SK-N-SH (cell line): ENCODE measurements at regions not wholly inside any gene's neighbourhood (a gene's known extent, or its start where the extent isn't known, plus 50 kb on each side); places are given as distances from the start of the nearest gene placed in this dataset.
A peak's percentile ranks its signal among the peaks of the same experiment; 100 is the strongest.

Experiments used
- CTCF ChIA-PET: fragments of 300-600, 350-600 bp; formaldehyde crosslinking; extraction: SDS; loops from one replicate; lab custom pipeline; 2021; lab: Yijun Ruan, JAX
- POLR2A ChIA-PET: fragments of 350-600 bp; sonication (Branson Sonifier 250); formaldehyde crosslinking; extraction: SDS; loops from one replicate; lab custom pipeline; 2020; ENCODE audit warnings: antibody characterized with exemption, inconsistent platforms; lab: Yijun Ruan, JAX
- DNase-seq: peaks from one replicate; pipeline ENCODE4 v3.0.0; 2012
- H2AFZ ChIP-seq: fragments of 200-600 bp; sonication (generic); 2 replicates; pipeline ENCODE4 v1.8.1; 2016; ENCODE audit warnings: antibody characterized with exemption, mild to moderate bottlenecking, low read depth
- H3F3A ChIP-seq: fragments of 200-600 bp; sonication (generic); replicated peaks from 2 replicates; pipeline ENCODE3; 2016; ENCODE audit warnings: antibody characterized with exemption, mild to moderate bottlenecking; ENCODE audit not compliant: insufficient read depth
- H3K27ac ChIP-seq, 2 experiments: fragments of 200-500 bp in 1 of 2; fragments of 200-600 bp in 1 of 2; sonication (Bioruptor generic) in 1 of 2; sonication (generic), shearing (Covaris generic) in 1 of 2; 2 replicates each; pipeline versions ENCODE4 v1.5.1 to v1.6.1; 2014 to 2016; ENCODE audit warnings: low read depth in 2 of 2, inconsistent platforms in 1 of 2, low read length in 1 of 2, mild to moderate bottlenecking in 1 of 2, mixed read lengths in 1 of 2
- H3K27me3 ChIP-seq: fragments of 200-600 bp; sonication (generic), shearing (Covaris generic); 2 replicates; pipeline ENCODE4 v1.6.1; 2016; ENCODE audit warnings: mixed run types; ENCODE audit not compliant: insufficient read depth
- H3K36me3 ChIP-seq, 2 experiments: fragments of 200-500 bp in 1 of 2; fragments of 200-600 bp in 1 of 2; sonication (Bioruptor generic) in 1 of 2; sonication (generic) in 1 of 2; replicated peaks in 1 of 2; 2 replicates each; pipeline versions ENCODE3 to v1.5.1; 2014 to 2016; ENCODE audit warnings: low read length in 1 of 2, mild to moderate bottlenecking in 1 of 2; ENCODE audit not compliant: insufficient read depth in 2 of 2, control insufficient read depth in 1 of 2
- H3K4me1 ChIP-seq, 2 experiments: fragments of 200-500 bp in 1 of 2; fragments of 200-600 bp in 1 of 2; sonication (Bioruptor generic) in 1 of 2; sonication (generic), shearing (Covaris generic) in 1 of 2; 2 replicates each; pipeline versions ENCODE4 v1.5.1 to v1.6.1; 2014 to 2016; ENCODE audit warnings: low read depth in 1 of 2, low read length in 1 of 2, mixed run types in 1 of 2; ENCODE audit not compliant: insufficient read depth in 2 of 2, control insufficient read depth in 1 of 2
- H3K4me2 ChIP-seq: fragments of 200-600 bp; sonication (generic), shearing (Covaris generic); 2 replicates; pipeline ENCODE4 v1.6.1; 2017; ENCODE audit warnings: mixed run types
- H3K4me3 ChIP-seq, 2 experiments: fragments of 200-500 bp in 1 of 2; fragments of 200-600 bp in 1 of 2; sonication (Bioruptor generic) in 1 of 2; sonication (generic), shearing (Covaris generic) in 1 of 2; 2 replicates each; pipeline versions ENCODE4 v1.5.1 to v1.8.1; 2014 to 2016; ENCODE audit warnings: low read depth in 2 of 2, inconsistent platforms in 1 of 2, low read length in 1 of 2, mild to moderate bottlenecking in 1 of 2, mixed read lengths in 1 of 2, moderate library complexity in 1 of 2
- H3K79me2 ChIP-seq: fragments of 200-600 bp; sonication (generic); 2 replicates; pipeline ENCODE4 v1.8.1; 2017; ENCODE audit warnings: mild to moderate bottlenecking; ENCODE audit not compliant: insufficient read depth
- H3K9ac ChIP-seq: fragments of 200-600 bp; sonication (generic); 2 replicates; pipeline ENCODE4 v1.6.1; 2017; ENCODE audit warnings: mixed run types
- H3K9me2 ChIP-seq: fragments of 200-600 bp; sonication (generic); 2 replicates; pipeline ENCODE4 v1.6.1; 2017; ENCODE audit warnings: mixed run types
- H3K9me3 ChIP-seq: fragments of 200-600 bp; sonication (generic); 2 replicates; pipeline ENCODE4 v1.6.1; 2017; ENCODE audit warnings: mixed run types, mild to moderate bottlenecking, moderate library complexity
- H4K20me1 ChIP-seq: fragments of 200-600 bp; sonication (generic); 2 replicates; pipeline ENCODE4 v1.6.1; 2017; ENCODE audit warnings: mild to moderate bottlenecking, mixed run types; ENCODE audit not compliant: insufficient read depth
- EP300 ChIP-seq, 2 experiments: IDR thresholded peaks; 2 replicates each; pipeline versions ENCODE4 v1.4.0 to v1.6.1; 2012; ENCODE audit warnings: borderline replicate concordance in 1 of 2, low read depth in 1 of 2, low read length in 1 of 2
- EZH2phosphoT487 ChIP-seq: fragments of 200-600 bp; sonication (generic); IDR thresholded peaks from 2 replicates; pipeline ENCODE4 v1.6.1; 2017; ENCODE audit warnings: low read depth, mixed run types, mild to moderate bottlenecking, antibody characterized with exemption, moderate library complexity, borderline replicate concordance
- FOSL2 ChIP-seq: IDR thresholded peaks from 2 replicates; pipeline ENCODE4 v1.4.0; 2012; ENCODE audit warnings: low read depth, mild to moderate bottlenecking, moderate library complexity, borderline replicate concordance
- FOXM1 ChIP-seq: IDR thresholded peaks from 2 replicates; pipeline ENCODE4 v1.4.0; 2012; ENCODE audit warnings: low read depth, mild to moderate bottlenecking
- IRF3 ChIP-seq: fragments of 150-350 bp; IDR thresholded peaks from 2 replicates; pipeline ENCODE4 v1.6.1; 2016; ENCODE audit warnings: mild to moderate bottlenecking, low read depth, low read length
- JUND ChIP-seq: IDR thresholded peaks from 2 replicates; pipeline ENCODE4 v1.4.0; 2012
- MXI1 ChIP-seq: IDR thresholded peaks from 2 replicates; pipeline ENCODE4 v1.6.1; 2012; ENCODE audit warnings: mild to moderate bottlenecking, low read depth, low read length, improper control_type of control experiment
- POLR2AphosphoS5 ChIP-seq: IDR thresholded peaks from 2 replicates; pipeline ENCODE4 v1.6.1; 2012; ENCODE audit warnings: low read depth, low read length
- RAD21 ChIP-seq: IDR thresholded peaks from 2 replicates; pipeline ENCODE4 v1.6.1; 2012; ENCODE audit warnings: mild to moderate bottlenecking, low read length
- TCF12 ChIP-seq: IDR thresholded peaks from 2 replicates; pipeline ENCODE4 v1.4.0; 2012
- TEAD4 ChIP-seq: IDR thresholded peaks from 2 replicates; pipeline ENCODE4 v1.4.0; 2012; ENCODE audit warnings: mild to moderate bottlenecking, borderline replicate concordance; ENCODE audit not compliant: insufficient read depth
- YY1 ChIP-seq: IDR thresholded peaks from 2 replicates; pipeline ENCODE4 v1.4.0; 2012; ENCODE audit warnings: low read depth, mild to moderate bottlenecking
- ZBTB33 ChIP-seq: IDR thresholded peaks from 2 replicates; pipeline ENCODE4 v1.4.0; 2012; ENCODE audit warnings: low read depth, borderline replicate concordance
- WGBS: methylation state at CpG from one replicate; pipeline ENCODE4 v1.1.6; 2017; ENCODE audit warnings: low lambda C conversion rate; 5-methylcytosine and 5-hydroxymethylcytosine counted together
- TF ChIP-seq, protein P1 (sequence below): IDR thresholded peaks from 2 replicates; pipeline ENCODE4 v1.4.0; 2012; ENCODE audit warnings: low read depth
- TF ChIP-seq, protein P2 (sequence below): IDR thresholded peaks from 2 replicates; pipeline ENCODE4 v1.4.0; 2012; ENCODE audit warnings: low read depth, borderline replicate concordance

GRCh38 chr10:107553470-107553869 is 389.0 kb upstream of the SORCS1 start:
- H2AFZ ChIP-seq, result no peak overlapping the region
- peak overlapping the region; percentile 30 to 90; a peak in 3 of 4 replicates for H3K27ac ChIP-seq
- CTCF ChIA-PET, result no interaction called here
- WGBS, result 7% methylated on average over 1 of the region's 1 CpG
- H4K20me1 ChIP-seq, result no peaks in the 10 kb centered on the region
- no peaks in the 10 kb centered on the region for H3K36me3 ChIP-seq
- H3K4me1 ChIP-seq, result peaks cover 12 to 20% of the 10 kb centered on the region in 2 experiments
- peak overlapping the region; percentile 31; the same call in 1 of the 2 replicates for H3K9ac ChIP-seq
- TF ChIP-seq, protein P1, sequence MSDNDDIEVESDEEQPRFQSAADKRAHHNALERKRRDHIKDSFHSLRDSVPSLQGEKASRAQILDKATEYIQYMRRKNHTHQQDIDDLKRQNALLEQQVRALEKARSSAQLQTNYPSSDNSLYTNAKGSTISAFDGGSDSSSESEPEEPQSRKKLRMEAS, result no peak
- TF ChIP-seq FOXM1, result no peak
- no peak for TF ChIP-seq TCF12
- no peak for TF ChIP-seq POLR2AphosphoS5
- TF ChIP-seq, protein P2, sequence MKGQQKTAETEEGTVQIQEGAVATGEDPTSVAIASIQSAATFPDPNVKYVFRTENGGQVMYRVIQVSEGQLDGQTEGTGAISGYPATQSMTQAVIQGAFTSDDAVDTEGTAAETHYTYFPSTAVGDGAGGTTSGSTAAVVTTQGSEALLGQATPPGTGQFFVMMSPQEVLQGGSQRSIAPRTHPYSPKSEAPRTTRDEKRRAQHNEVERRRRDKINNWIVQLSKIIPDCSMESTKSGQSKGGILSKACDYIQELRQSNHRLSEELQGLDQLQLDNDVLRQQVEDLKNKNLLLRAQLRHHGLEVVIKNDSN, result no peak
- TF ChIP-seq IRF3, result no peak
- TF ChIP-seq RAD21, result no peak
- no peak for TF ChIP-seq ZBTB33
- no peak for TF ChIP-seq JUND
- no peak for TF ChIP-seq EZH2phosphoT487
- no peak for TF ChIP-seq FOSL2
- no peak for TF ChIP-seq YY1
- TF ChIP-seq EP300 (IDR thresholded peaks at IDR 0.05; ENCODE audit: borderline replicate concordance in 1 of 2, low read depth in 1 of 2, low read length in 1 of 2), result no peak
- TF ChIP-seq TEAD4, result no peak
- peaks cover 15% of the 10 kb centered on the region for H3F3A ChIP-seq
- DNase-seq, result no peak
- no peaks in the 10 kb centered on the region for H3K27me3 ChIP-seq
- no peaks in the 10 kb centered on the region for H3K9me3 ChIP-seq
- POLR2A ChIA-PET, result no interaction called here
- H3K4me3 ChIP-seq, result no peak overlapping the region
- H3K4me2 ChIP-seq, result peak overlapping the region; percentile 44; the same call in 1 of the 2 replicates
- H3K79me2 ChIP-seq, result no peaks in the 10 kb centered on the region
- no peaks in the 10 kb centered on the region for H3K9me2 ChIP-seq

DNA sequence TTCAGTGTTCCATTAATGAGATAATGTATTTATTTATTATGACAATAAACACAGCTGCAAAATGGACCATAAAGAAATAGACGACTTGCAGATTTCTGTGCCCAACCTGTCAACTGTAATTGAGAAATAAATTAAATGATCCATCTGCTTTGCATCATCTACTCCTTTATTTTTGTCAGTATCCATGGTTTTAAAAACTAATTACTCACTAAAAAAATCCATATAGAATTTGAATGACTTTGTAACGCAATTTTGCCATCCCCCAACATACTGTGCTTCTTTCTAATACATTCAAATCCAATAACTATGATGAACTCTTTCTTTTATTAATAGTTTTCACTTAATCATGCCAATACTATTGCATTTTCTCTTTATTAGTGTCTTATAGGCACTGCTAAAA is 388.5 kb upstream of the SORCS1 start:
- H3K9me3 ChIP-seq, result no peaks in the 10 kb centered on the region
- H3K36me3 ChIP-seq, result no peaks in the 10 kb centered on the region
- peaks cover 15% of the 10 kb centered on the region for H3F3A ChIP-seq
- H3K27ac ChIP-seq, result peak overlapping the region; percentile 30 to 90; a peak in 3 of 4 replicates
- H2AFZ ChIP-seq, result no peak overlapping the region
- DNase-seq, result no peak
- H4K20me1 ChIP-seq, result no peaks in the 10 kb centered on the region
- H3K79me2 ChIP-seq, result no peaks in the 10 kb centered on the region
- peak overlapping the region; percentile 31; the same call in 1 of the 2 replicates for H3K9ac ChIP-seq
- no peaks in the 10 kb centered on the region for H3K9me2 ChIP-seq
- peaks cover 12 to 20% of the 10 kb centered on the region in 2 experiments for H3K4me1 ChIP-seq
- 7% methylated on average over 2 of the region's 2 CpGs for WGBS
- H3K4me2 ChIP-seq, result peak overlapping the region; percentile 44; the same call in 1 of the 2 replicates
- CTCF ChIA-PET, result no interaction called here
- H3K27me3 ChIP-seq, result no peaks in the 10 kb centered on the region
- POLR2A ChIA-PET, result no interaction called here
- TF ChIP-seq MXI1, result no peak
- TF ChIP-seq EP300 (IDR thresholded peaks at IDR 0.05; ENCODE audit: borderline replicate concordance in 1 of 2, low read depth in 1 of 2, low read length in 1 of 2), result peak in 1 of 2 experiments; percentile 15; a peak in 1 of 4 replicates
- no peak overlapping the region for H3K4me3 ChIP-seq
